ENCODE measurements at regions not wholly inside any gene's neighbourhood (a gene's known extent, or its start where the extent isn't known, plus 50 kb on each side); places are given as distances from the start of the nearest gene placed in this dataset.

DNA sequence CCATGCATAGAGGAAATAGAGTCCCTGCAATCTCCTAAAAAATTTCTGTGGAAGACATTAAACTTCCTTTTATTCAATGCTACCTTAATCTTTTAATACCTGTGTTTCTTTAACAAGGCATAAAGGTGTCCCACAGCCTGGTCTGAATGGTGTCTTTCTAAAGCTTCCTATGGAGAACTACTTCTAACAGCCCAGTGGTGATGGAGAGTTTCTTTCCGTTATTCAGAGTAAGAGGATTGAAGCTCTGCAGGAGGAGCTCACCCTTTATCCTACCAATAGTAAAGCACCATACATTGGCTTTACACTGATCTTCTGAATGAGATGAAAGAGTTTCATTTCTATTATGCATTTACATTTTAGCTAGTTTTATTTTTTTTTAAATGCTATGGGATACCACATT is 1362.4 kb upstream of the ADGRL3 start:
- 47% methylated on average over 1 of the region's 1 CpG for WGBS (ENCODE audit: insufficient coverage, insufficient replicate concordance, low lambda C conversion rate, missing lambda C conversion rate)
- intact Hi-C loops (cut with micrococcal nuclease; ENCODE audit: unreplicated experiment) = no loop called here

More for the DNA sequence above, 1362.4 kb upstream of the ADGRL3 start:
- ChIA-PET SMC1A (ENCODE audit: uncharacterized antibody, unreplicated experiment) (no interaction called here), POLR2A (no interaction called here), RAD21 (ENCODE audit: unreplicated experiment) (no interaction called here), CTCF (interaction anchor here (1.0 kb wide), 1 partner anchor 24 kb away, joined by 3 read pairs; no protein-coding TSS in a partner anchor)
- Histone ChIP-seq H4K20me1 (ENCODE audit: control insufficient read depth, insufficient read depth) (no peaks in the 10 kb centered on the region), H3K27ac (ENCODE audit: control insufficient read depth, insufficient read depth) (no peak overlapping the region), H3K27me3 (replicated peaks in 1 of 2; ENCODE audit: control insufficient read depth in 2 of 2, insufficient read depth in 2 of 2, low read length in 1 of 2) (no peaks in the 10 kb centered on the region), H3K36me3 (ENCODE audit: control insufficient read depth in 2 of 2, insufficient read depth in 2 of 2, low read length in 1 of 2) (no peaks in the 10 kb centered on the region), H3K4me2 (ENCODE audit: control insufficient read depth, insufficient read depth) (no peak overlapping the region), H3K79me2 (ENCODE audit: control insufficient read depth, insufficient read depth, low read length) (no peaks in the 10 kb centered on the region), H3K4me1 (ENCODE audit: control insufficient read depth, insufficient read depth, low read length) (no peaks in the 10 kb centered on the region), H3K4me3 (no peak overlapping the region), H3K9ac (ENCODE audit: control insufficient read depth, insufficient read depth, low read length) (no peak overlapping the region), H2AFZ (ENCODE audit: control insufficient read depth, low read depth, low read length) (no peak overlapping the region), H3K9me3 (replicated peaks; ENCODE audit: control insufficient read depth, insufficient read depth, low read length) (no peaks in the 10 kb centered on the region)
- no TSS peak for BruUV-seq (replicated peaks)
- DNase-seq (ENCODE audit: low read depth, low spot score) = no peak
- ATAC-seq = no peak
- in situ Hi-C loops (cut with MboI) = no loop called here
- TF ChIP-seq, protein P1, sequence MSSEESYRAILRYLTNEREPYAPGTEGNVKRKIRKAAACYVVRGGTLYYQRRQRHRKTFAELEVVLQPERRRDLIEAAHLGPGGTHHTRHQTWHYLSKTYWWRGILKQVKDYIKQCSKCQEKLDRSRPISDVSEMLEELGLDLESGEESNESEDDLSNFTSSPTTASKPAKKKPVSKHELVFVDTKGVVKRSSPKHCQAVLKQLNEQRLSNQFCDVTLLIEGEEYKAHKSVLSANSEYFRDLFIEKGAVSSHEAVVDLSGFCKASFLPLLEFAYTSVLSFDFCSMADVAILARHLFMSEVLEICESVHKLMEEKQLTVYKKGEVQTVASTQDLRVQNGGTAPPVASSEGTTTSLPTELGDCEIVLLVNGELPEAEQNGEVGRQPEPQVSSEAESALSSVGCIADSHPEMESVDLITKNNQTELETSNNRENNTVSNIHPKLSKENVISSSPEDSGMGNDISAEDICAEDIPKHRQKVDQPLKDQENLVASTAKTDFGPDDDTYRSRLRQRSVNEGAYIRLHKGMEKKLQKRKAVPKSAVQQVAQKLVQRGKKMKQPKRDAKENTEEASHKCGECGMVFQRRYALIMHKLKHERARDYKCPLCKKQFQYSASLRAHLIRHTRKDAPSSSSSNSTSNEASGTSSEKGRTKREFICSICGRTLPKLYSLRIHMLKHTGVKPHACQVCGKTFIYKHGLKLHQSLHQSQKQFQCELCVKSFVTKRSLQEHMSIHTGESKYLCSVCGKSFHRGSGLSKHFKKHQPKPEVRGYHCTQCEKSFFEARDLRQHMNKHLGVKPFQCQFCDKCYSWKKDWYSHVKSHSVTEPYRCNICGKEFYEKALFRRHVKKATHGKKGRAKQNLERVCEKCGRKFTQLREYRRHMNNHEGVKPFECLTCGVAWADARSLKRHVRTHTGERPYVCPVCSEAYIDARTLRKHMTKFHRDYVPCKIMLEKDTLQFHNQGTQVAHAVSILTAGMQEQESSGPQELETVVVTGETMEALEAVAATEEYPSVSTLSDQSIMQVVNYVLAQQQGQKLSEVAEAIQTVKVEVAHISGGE (CRISPR knock-in tag; IDR thresholded peaks at IDR 0.05) = no peak
- no peak for TF ChIP-seq TCF3 (IDR thresholded peaks at IDR 0.05; ENCODE audit: borderline replicate concordance, insufficient read depth, low read depth, low read length)
- TF ChIP-seq NFIC (IDR thresholded peaks at IDR 0.05; ENCODE audit: low read depth, low read length) = no peak
- TF ChIP-seq HDGF (IDR thresholded peaks at IDR 0.05) = no peak
- TF ChIP-seq YY1 (IDR thresholded peaks at IDR 0.05; ENCODE audit: low read depth, low read length) = no peak
- TF ChIP-seq NR2C2 (IDR thresholded peaks at IDR 0.05; ENCODE audit: borderline replicate concordance, control insufficient read depth, insufficient read length, low read depth) = no peak
- no peak for TF ChIP-seq FOXM1 (IDR thresholded peaks at IDR 0.05; ENCODE audit: low read depth, low read length)
- no peak for TF ChIP-seq SMAD1 (IDR thresholded peaks at IDR 0.05; ENCODE audit: low read depth, partially characterized antibody)
- no peak for TF ChIP-seq SUZ12 (IDR thresholded peaks at IDR 0.05; ENCODE audit: unreplicated experiment)
- TF ChIP-seq DPF2 (IDR thresholded peaks at IDR 0.05) = no peak
- no peak for TF ChIP-seq RB1 (IDR thresholded peaks at IDR 0.05; ENCODE audit: borderline replicate concordance)
- no peak for TF ChIP-seq SRF (IDR thresholded peaks at IDR 0.05; ENCODE audit: low read depth in 2 of 2, low read length in 2 of 2)
- no peak for TF ChIP-seq IKZF2 (IDR thresholded peaks at IDR 0.05)
- no peak for TF ChIP-seq ZNF622 (IDR thresholded peaks at IDR 0.05)
- no peak for TF ChIP-seq TBL1XR1 (IDR thresholded peaks at IDR 0.05; ENCODE audit: low read depth, low read length)
- TF ChIP-seq ESRRA (IDR thresholded peaks at IDR 0.05; ENCODE audit: low read length) = no peak
- TF ChIP-seq IRF4 (IDR thresholded peaks at IDR 0.05; ENCODE audit: low read depth, low read length) = no peak
- no peak for TF ChIP-seq SPI1 (IDR thresholded peaks at IDR 0.05; ENCODE audit: borderline replicate concordance, insufficient read depth, low read depth, low read length)
- no peak for TF ChIP-seq MTA3 (IDR thresholded peaks at IDR 0.05; ENCODE audit: borderline replicate concordance, low read length)
- no peak for TF ChIP-seq STAT1 (conservative IDR thresholded peaks at IDR 0.05)
- FAIRE-seq = no peak

Measured in GM12878 (cell line).